ENCODE measurements at regions not wholly inside any gene's neighbourhood (a gene's known extent, or its start where the extent isn't known, plus 50 kb on each side); places are given as distances from the start of the nearest gene placed in this dataset.

DNA sequence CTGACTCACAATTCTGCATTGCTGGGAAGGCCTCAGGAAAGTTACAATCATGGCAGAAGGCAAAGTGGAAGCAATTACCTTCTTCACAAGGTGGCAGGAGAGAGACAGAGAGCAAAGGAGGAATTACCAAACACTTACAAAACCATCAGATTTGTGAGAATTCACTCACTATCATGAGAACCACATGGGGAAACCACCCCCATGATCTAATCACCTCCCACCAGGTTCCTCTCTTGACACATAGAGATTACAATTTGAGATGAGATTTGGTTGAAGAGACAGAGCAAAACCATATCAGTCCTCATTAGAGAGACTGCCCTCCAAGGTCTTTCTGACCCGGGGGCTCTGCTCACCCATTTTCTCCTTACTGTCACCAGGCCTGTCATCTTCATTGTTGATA lies 1582.3 kb upstream of the TMEM132C start:
- peaks cover 6 to 15% of the 10 kb centered on the region in 2 experiments; a peak in 3 of 4 replicates for H3K9me3 ChIP-seq (ENCODE audit: insufficient read depth in 2 of 2, low read depth in 1 of 2, low read length in 1 of 2)
- TF ChIP-seq, protein P1, sequence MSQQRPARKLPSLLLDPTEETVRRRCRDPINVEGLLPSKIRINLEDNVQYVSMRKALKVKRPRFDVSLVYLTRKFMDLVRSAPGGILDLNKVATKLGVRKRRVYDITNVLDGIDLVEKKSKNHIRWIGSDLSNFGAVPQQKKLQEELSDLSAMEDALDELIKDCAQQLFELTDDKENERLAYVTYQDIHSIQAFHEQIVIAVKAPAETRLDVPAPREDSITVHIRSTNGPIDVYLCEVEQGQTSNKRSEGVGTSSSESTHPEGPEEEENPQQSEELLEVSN (IDR thresholded peaks at IDR 0.05), result no peak
- TF ChIP-seq TBP (IDR thresholded peaks at IDR 0.05; ENCODE audit: low read depth, low read length) (no peak), SIX5 (IDR thresholded peaks at IDR 0.05; ENCODE audit: low read depth, low read length) (no peak), NANOG (IDR thresholded peaks at IDR 0.05; ENCODE audit: insufficient read depth, low read depth, low read length, poor library complexity, severe bottlenecking) (no peak), TAF1 (IDR thresholded peaks at IDR 0.05; ENCODE audit: low read depth, low read length) (no peak), RAD21 (IDR thresholded peaks at IDR 0.05 in 1 of 2, conservative IDR thresholded peaks at IDR 0.05 in 1 of 2; ENCODE audit: low read depth in 2 of 2, low read length in 2 of 2) (no peak), CREB1 (IDR thresholded peaks at IDR 0.05) (no peak), SP1 (IDR thresholded peaks at IDR 0.05; ENCODE audit: low read depth, low read length) (no peak), FOSL1 (IDR thresholded peaks at IDR 0.05; ENCODE audit: insufficient read depth, low read depth, low read length) (no peak), BCL11A (IDR thresholded peaks at IDR 0.05; ENCODE audit: low read depth in 2 of 2, low read length in 2 of 2) (no peak), HDAC2 (IDR thresholded peaks at IDR 0.05; ENCODE audit: borderline replicate concordance in 1 of 2, low read depth in 2 of 2, low read length in 2 of 2) (no peak), CBX8 (IDR thresholded peaks at IDR 0.05; ENCODE audit: borderline replicate concordance, low read depth, low read length) (no peak)

More for the DNA sequence above, 1582.3 kb upstream of the TMEM132C start:
- Histone ChIP-seq H4K20me1 (replicated peaks in 1 of 2; ENCODE audit: control insufficient read depth in 1 of 2, insufficient read depth in 2 of 2, low read length in 2 of 2) (no peaks in the 10 kb centered on the region), H2BK12ac (ENCODE audit: low read depth, low read length) (no peak overlapping the region), H3K4me3 (ENCODE audit: extremely low read depth in 1 of 4, insufficient read depth in 2 of 4, low read depth in 3 of 4, low read length in 4 of 4) (no peak overlapping the region), H2AFZ (ENCODE audit: low read length) (no peak overlapping the region), H3K4me1 (replicated peaks in 1 of 4; ENCODE audit: control insufficient read depth in 3 of 4, insufficient read depth in 4 of 4, low read length in 3 of 4) (0 out of 7 replicates have a peak, but pooled peaks cover 0 to 4% (median 0%) of the 10 kb centered on the region in 4 experiments), H4K91ac (replicated peaks; ENCODE audit: insufficient read length, low read length) (no peak overlapping the region), H2BK5ac (ENCODE audit: low read depth, low read length) (no peak overlapping the region), H3K4me2 (ENCODE audit: insufficient read depth in 1 of 2, low read depth in 2 of 2, low read length in 2 of 2) (no peak overlapping the region), H4K5ac (ENCODE audit: insufficient read length, low read depth, low read length) (no peak overlapping the region), H3K36me3 (ENCODE audit: control insufficient read depth in 2 of 4, insufficient read depth in 4 of 4, low read length in 3 of 4) (no peaks in the 10 kb centered on the region), H3K23me2 (ENCODE audit: low read depth, low read length) (no peaks in the 10 kb centered on the region), H3K56ac (replicated peaks; ENCODE audit: insufficient read length, low read depth, low read length) (no peak overlapping the region), H3K18ac (ENCODE audit: extremely low read depth, low read length) (no peak overlapping the region), H3K4ac (replicated peaks; ENCODE audit: insufficient read length, low read depth, low read length) (no peak overlapping the region), H2BK20ac (ENCODE audit: low read length) (no peak overlapping the region), H4K8ac (ENCODE audit: extremely low read depth, insufficient read depth, low read length) (no peak overlapping the region), H3K23ac (ENCODE audit: insufficient read length) (no peak overlapping the region), H3K27me3 (replicated peaks in 1 of 4; ENCODE audit: control insufficient read depth in 3 of 4, extremely low read depth in 1 of 4, insufficient read depth in 3 of 4, low read length in 3 of 4) (no peaks in the 10 kb centered on the region), H2AK5ac (ENCODE audit: low read depth, low read length) (no peak overlapping the region), H3K79me1 (ENCODE audit: low read depth, low read length) (no peaks in the 10 kb centered on the region), H2BK15ac (ENCODE audit: low read length) (no peak overlapping the region), H3K27ac (ENCODE audit: low read depth, low read length) (no peak overlapping the region), H3K9ac (replicated peaks in 1 of 4; ENCODE audit: extremely low read depth in 1 of 4, low read depth in 3 of 4, low read length in 3 of 4) (no peak overlapping the region), H2BK120ac (replicated peaks; ENCODE audit: low read depth, low read length) (no peak overlapping the region), H3K14ac (ENCODE audit: insufficient read length) (no peak overlapping the region), H3K79me2 (ENCODE audit: control insufficient read depth in 1 of 2, insufficient read depth in 2 of 2, low read length in 2 of 2) (no peaks in the 10 kb centered on the region)
- ChIA-PET POLR2A (ENCODE audit: partially characterized antibody) (no interaction called here), CTCF (ENCODE audit: partially characterized antibody) (interaction anchor here (0.6 to 1.6 kb wide), 2 partner anchors 22 to 192 kb away, joined by 4 read pairs; no protein-coding TSS in a partner anchor)
- FAIRE-seq (no peak), DNase-seq (ENCODE audit: low read depth in 1 of 2, low spot score in 2 of 2) (no peak)
- 91% methylated on average over 1 of the region's 1 CpG; no CpG with 5 or more reads in 1 of the 2 experiments for WGBS, 2 experiments (ENCODE audit: extremely low coverage in 1 of 2, insufficient coverage in 1 of 2, insufficient read length in 1 of 2, insufficient replicate concordance in 2 of 2, low coverage in 1 of 2, low lambda C conversion rate in 2 of 2, missing lambda C conversion rate in 1 of 2)
